ENCODE measurements at regions not wholly inside any gene's neighbourhood (a gene's known extent, or its start where the extent isn't known, plus 50 kb on each side); places are given as distances from the start of the nearest gene placed in this dataset.

DNA sequence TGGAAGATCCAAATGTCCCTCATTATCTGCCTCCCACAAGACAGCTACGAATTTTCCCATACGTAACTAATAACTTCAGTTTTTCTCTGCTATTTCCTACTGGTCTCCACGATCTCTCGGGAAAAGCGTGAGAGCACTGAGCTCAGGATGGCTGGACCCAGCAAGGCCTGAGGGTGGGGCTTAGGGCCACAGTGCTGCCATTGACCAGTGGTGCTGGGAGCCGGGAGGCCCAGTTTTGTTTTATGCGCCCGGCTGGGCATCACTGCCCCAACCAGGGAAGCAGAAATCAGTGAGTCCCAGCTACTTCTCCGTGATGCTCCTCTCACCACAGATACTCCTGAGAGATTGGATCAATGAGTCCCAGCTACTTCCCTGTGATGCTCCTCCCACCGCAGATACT lies 238.4 kb downstream of the LY86 start:
- TF ChIP-seq YY1 (IDR thresholded peaks at IDR 0.05) (no peak), CTCF (IDR thresholded peaks at IDR 0.05; ENCODE audit: low read depth, low read length, missing input control) (no peak)

All from liver (tissue), 2 donors.